Renal pelvis (tissue), 1 donor: ENCODE measurements at regions not wholly inside any gene's neighbourhood (a gene's known extent, or its start where the extent isn't known, plus 50 kb on each side); places are given as distances from the start of the nearest gene placed in this dataset.
A peak's percentile ranks its signal among the peaks of the same experiment; 100 is the strongest.
"Not testable (repeated sequence)": the region's sequence is repeated elsewhere in the genome, so short reads cannot be mapped to it uniquely, and the experiment has no call there.

Experiments
- DNase-seq: peaks from one replicate; pipeline ENCODE4 v3.0.0-alpha.2; 2013

DNA sequence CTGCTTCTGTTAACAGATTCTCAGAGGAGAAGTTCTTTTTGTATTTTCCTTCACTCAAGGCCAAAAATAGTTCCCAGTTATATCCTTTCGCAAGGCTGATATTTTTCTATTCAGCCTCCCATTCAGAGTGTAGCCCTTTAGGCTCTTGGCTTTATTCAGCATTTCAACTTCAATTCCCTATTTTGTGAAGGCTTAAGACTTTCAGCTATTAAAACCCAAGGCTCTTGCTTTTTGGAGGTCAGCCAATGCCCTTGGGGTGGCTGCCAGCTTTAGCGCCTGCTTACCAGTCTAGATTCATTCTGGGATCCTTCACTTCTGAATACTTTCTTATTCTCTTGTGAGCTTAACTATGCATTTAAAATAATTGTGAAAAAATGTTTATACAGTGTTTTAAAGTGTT lies 57.3 kb upstream of the ADGRA3 start:
- no peak for DNase-seq

- no peak for DNase-seq
Observed at GRCh38 chr4:22573641-22574040, 57.8 kb upstream of the ADGRA3 start.

- DNase-seq, result no peak
Observed at GRCh38 chr4:22574424-22574823, 58.6 kb upstream of the ADGRA3 start.

- no peak for DNase-seq
Observed at GRCh38 chr4:22574880-22575279, 59.0 kb upstream of the ADGRA3 start.

DNA sequence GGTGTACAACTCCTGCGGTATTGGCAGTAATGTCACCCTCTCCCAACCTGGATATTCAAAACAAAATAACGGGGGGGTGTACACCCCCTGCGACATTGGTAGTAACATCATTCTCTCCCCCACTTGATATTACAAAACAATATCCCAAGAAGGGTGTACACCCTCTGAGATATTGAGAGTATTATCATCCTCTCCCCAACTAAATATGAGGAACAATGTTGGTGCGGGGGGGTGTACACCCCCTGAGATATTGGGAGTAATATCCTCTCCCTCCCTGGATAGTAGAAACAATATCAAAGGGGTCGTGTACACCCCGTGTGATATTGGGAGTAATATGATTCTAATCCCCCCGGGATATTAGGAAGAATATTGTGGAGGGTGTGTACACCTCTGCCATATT lies 71.4 kb upstream of the ADGRA3 start:
- DNase-seq, result no peak

DNA sequence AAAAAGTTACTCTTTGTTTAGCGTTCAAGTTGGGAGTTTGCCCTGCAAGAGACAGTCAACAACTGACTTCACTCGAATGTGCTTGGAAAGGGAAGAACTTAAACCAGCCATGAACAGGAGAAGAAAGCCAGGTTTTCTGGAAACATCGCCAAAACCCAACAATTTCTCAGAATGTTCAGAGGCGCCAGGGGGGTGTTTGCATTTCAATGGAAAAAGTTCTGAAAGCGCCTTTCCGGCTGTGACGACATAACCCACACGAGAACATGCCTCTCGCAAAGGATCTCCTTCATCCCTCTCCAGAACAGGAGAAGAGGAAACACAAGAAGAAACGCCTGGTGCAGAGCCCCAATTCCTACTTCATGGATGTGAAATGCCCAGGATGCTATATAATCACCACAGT lies 78.1 kb upstream of the ADGRA3 start:
- DNase-seq, result no peak

GRCh38 chr4:22595684-22596083 lies 79.8 kb upstream of the ADGRA3 start:
- DNase-seq, result no peak

- peak; percentile 17 for DNase-seq
Observed at GRCh38 chr4:22596409-22596808, 80.5 kb upstream of the ADGRA3 start.

- DNase-seq, result no peak
Observed at GRCh38 chr4:22597471-22597870, 81.6 kb upstream of the ADGRA3 start.

- not testable (repeated sequence) for DNase-seq
Observed at GRCh38 chr4:22598113-22599047, 82.5 kb upstream of the ADGRA3 start.

GRCh38 chr4:22599228-22599928 lies 83.5 kb upstream of the ADGRA3 start:
- DNase-seq, result not testable (repeated sequence)

DNA sequence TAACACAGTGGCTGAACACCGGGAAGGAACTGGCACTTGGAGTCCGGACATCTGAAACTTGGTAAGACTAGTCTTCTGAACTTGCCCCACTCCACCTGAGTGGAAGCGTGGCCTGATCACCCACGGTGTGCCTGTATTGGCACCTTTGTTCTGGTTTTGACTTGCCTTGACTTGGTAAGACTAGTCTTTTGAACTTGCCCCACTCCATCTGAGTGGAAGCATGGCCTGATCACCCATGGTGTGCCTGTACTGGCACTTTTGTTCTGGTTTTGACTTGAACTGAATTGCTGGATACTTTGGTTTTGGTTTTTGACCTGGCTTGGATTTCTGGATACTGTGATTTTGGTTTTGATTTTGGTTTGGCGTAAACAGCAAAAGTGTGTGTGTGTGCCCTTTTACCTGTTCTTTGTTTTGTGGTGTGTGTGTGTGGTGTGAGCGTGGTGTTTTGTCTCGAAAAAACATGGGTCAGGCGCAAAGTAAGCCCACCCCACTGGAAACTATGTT lies 84.1 kb upstream of the ADGRA3 start:
- not testable (repeated sequence) for DNase-seq

GRCh38 chr4:22601638-22602037 lies 85.8 kb upstream of the ADGRA3 start:
- DNase-seq, result not testable (repeated sequence)

- peak; percentile 16 for DNase-seq
Observed at GRCh38 chr4:22607382-22607781, 85.4 kb upstream of the GBA3 start.

GRCh38 chr4:22609951-22610525 lies 82.7 kb upstream of the GBA3 start:
- not testable (repeated sequence) for DNase-seq

- DNase-seq, result no peak
Observed at GRCh38 chr4:22614114-22614513, 78.6 kb upstream of the GBA3 start.

DNA sequence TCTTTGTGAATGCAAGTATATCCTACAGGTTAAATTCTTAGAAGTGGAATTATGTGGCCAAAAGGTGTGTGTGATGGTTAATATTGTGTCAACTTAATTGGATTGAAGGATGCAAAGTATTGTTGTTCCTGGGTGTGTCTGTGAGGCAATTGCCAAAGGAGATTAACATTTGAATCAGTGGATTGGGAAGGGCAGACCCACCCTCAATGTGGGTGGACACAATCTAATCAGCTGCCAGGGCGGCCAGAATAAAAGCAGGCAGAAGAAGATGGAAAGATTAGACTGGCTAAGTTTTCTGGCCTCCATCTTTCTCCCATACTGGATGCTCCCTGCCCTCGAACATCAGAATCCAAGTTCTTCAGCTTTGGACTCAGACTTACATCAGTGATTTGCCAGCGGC lies 76.2 kb upstream of the GBA3 start:
- DNase-seq, result no peak

DNA sequence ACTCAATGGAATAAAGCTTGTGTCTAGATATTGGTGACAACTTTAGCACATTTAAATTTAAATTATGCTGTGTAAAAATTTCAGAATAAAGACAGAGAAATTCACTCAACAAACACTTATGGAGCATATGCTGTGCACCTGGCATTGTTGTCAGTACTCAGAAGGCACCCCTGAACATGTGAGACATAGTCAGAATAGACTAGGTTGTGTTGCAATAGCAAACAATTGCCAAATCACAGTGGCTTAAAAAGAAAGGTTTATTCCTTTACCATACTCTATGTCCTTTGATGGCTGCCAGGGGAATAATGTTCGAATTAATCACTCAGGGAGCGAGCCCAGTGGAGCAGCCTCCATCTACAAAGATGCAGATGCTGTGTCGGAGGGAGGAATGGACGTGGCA lies 72.6 kb upstream of the GBA3 start:
- not testable (repeated sequence) for DNase-seq

DNA sequence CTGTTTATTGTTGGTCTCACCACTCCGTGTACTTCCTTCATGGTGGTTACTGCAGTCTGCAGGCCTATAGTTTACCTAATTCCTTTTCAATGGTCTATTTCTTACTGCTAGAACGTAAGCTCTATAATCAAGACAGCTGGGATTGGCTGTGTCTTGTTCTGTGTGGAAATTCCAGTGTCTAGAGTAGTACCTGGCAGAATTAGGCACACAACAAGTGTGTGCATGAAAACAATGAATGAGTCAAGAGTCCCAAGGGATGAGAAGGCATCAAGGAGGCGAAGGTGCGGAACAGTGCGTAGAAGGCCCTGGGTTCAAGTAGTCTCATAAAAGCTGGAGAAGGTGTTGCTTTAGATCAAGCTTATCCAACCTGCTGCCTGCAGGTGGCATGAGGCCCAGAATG lies 70.8 kb upstream of the GBA3 start:
- not testable (repeated sequence) for DNase-seq

- DNase-seq, result not testable (repeated sequence)
Observed at GRCh38 chr4:22624002-22624401, 68.7 kb upstream of the GBA3 start.

GRCh38 chr4:22625311-22625710 lies 67.4 kb upstream of the GBA3 start:
- DNase-seq, result no peak

DNA sequence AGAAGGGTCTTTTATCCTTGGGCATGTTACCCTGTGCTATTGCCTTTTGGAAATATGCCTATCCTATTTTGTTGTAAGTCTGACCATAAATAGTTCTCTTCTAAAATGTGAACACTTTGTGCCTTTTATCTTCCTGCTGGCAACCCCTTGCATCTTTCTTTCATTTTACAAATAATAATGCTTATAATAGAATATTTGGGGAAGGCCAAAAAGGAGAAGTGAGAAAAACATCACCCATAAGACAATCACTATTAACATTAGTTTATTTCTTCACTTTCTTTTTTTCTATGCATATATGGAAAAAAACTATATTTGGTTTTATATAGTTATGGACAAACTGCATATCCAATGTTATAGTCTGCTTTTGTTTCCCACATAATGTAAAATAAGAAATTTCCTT lies 64.9 kb upstream of the GBA3 start:
- not testable (repeated sequence) for DNase-seq
